ENCODE measurements at regions not wholly inside any gene's neighbourhood (a gene's known extent, or its start where the extent isn't known, plus 50 kb on each side); places are given as distances from the start of the nearest gene placed in this dataset.
"Not testable (repeated sequence)": the region's sequence is repeated elsewhere in the genome, so short reads cannot be mapped to it uniquely, and the experiment has no call there.

DNA sequence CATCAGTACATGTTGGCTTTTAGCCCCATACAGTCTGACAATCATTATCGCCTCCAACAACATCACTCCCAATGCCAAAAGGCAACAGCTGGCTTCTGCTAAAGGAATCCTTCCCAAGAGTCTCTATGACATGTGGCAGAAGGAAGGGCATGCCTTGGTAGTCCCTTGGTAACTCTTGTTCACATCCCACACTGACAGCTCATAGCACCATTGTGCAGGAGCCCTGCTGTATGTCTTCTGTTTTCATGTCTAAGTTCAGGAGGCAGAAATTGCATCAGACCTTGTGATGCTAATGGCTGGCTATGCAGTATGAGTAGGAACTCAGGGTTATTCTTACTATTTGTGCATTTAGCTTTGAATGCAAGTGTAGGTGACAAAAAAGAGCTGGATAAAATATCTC, 392.1 kb downstream of the PTH2R start:
- intact Hi-C loops (cut with micrococcal nuclease): no loop called here

- intact Hi-C loops (cut with micrococcal nuclease): no loop called here
Observed at GRCh38 chr2:208799397-208799796, 392.8 kb downstream of the PTH2R start.

DNA sequence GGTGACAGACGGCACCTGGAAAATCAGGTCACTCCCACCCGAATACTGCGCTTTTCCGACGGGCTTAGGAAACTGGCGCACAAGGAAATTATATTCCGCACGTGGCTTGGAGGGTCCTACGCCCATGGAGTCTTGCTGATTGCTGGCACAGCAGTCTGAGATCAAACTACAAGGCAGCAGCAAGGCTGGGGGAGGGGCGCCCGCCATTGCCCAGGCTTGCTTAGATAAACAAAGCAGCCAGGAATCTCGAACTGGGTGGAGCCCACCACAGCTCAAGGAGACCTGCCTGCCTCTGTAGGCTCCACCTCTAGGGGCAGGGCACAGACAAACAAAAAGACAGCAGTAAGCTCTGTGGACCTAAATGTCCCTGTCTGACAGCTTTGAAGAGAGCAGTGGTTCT, 394.3 kb downstream of the PTH2R start:
- intact Hi-C loops (cut with micrococcal nuclease): not testable (repeated sequence)

- intact Hi-C loops (cut with micrococcal nuclease): no loop called here
Observed at GRCh38 chr2:208807756-208808155, 401.2 kb downstream of the PTH2R start.

- intact Hi-C loops (cut with micrococcal nuclease): not testable (repeated sequence)
Observed at GRCh38 chr2:208811885-208812284, 405.3 kb downstream of the PTH2R start.

- intact Hi-C loops (cut with micrococcal nuclease): no loop called here
Observed at GRCh38 chr2:208819190-208819589, 412.6 kb downstream of the PTH2R start.

DNA sequence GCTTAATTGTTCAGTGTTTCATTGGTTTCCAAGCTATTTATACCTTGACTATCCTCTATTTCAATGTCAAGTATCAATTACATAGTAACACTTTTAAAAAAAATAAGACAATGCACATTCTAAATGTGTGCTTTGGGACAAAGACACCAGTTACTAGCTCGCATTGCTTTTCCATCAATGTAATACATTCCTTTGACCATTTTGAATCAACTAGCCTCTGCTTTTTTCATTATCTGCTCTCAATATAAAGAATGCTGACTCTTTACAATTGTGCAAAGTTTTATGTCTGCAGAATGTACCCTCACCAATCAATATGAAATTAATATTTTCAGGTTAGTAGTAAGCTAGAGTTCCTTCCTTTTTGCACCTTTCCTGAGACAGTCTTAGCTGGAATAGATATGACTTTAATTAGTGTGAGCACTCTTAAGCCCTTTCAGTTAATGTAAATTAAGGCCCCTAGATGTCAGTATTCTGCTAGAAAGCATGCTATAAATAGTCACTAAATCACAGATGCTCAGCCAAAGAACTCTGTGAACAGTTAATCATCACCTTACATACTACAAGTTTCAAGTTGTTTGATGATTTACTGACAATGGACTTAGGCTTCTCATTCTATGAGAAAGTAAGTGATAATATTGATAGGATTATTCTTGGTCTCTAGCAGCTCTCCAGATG, 413.6 kb downstream of the PTH2R start:
- intact Hi-C loops (cut with micrococcal nuclease): no loop called here

- intact Hi-C loops (cut with micrococcal nuclease): no loop called here
Observed at GRCh38 chr2:208827109-208827508, 420.5 kb downstream of the PTH2R start.

DNA sequence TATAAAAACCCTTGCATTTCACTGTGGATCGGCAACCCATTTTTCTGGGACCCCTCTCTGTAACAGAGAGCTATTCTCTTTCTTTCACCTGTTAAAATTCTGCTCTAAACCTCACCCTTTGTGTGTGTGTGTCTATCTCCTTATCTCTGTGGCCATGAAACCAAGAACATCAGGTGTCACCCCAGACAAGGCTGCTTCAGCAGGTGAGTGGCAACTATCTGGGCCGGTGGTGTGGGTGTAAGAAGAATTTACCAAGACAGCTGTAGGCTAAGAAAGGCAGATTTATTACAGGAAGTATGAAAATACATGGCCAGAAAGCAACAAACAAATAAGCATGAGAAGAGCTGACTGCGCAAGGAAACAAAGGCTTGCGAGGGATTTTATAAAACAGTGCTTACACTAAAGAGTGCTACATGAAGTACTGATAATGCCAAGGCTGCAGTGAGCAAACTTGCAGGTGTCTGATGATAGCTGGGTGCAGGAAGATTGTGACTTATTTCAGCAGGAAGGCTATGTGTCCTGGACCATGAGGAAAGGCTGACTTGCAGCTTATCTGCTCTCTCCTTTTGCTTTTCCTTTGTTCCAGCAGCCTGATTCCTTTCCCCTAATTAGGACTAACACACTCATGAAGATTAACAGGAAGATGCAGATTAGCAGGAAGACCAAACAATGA, 421.1 kb downstream of the PTH2R start:
- intact Hi-C loops (cut with micrococcal nuclease): no loop called here

DNA sequence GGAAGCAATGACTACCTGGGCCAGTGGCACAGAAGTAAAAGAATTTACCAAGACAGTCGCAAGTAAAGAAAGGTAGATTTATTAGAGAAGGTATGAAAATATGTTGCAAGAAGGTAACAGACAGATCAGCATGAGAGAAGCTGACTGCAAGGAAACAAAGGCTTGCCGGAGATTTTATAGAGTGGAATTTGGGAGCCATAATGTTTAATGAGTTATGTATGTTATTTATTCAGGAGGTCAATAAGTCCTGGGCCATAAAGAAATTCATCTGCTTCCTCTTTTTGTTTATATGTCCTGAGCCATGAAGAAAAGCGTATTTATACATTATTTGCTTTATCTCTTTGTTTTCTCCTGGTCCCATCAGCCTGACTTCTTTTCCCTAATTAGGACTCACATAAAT, 423.6 kb downstream of the PTH2R start:
- intact Hi-C loops (cut with micrococcal nuclease): no loop called here

DNA sequence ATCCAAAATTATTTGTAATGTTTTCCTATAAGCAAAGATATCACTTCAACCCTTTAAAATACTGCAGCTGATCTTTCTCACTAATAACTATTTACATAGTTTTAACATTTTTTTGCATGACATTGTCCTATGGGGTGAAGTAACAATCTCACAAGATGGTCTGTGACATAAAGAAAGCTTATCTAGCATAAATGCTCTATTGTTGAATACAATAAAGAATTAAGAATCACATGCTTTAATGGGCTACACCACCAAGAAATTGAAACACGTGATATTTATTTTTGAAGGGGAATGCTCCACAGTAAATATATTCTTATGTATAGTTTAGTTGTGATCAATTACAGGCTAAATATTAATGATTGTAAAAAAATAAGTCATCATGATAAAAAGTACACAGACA, 441.1 kb downstream of the PTH2R start:
- intact Hi-C loops (cut with micrococcal nuclease): no loop called here

DNA sequence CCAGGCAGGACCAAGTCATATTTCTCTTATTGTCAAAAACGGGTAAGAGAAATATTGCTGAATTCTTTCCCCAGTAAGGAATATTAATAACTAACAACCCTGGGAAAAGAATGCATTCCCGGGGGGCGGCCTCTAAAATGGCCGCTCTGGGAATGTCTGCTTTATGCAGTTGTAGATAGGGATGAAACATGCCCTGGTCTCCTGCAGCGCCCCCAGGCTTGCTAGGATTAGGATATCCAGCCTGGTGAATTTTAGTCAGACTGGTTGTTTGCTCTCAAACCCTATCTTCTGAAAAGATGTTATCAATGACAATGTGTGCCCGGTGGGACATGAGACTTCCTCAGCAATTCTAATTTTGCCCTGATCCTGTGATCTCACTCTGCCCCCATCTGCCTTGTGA, 448.1 kb downstream of the PTH2R start:
- intact Hi-C loops (cut with micrococcal nuclease): no loop called here

DNA sequence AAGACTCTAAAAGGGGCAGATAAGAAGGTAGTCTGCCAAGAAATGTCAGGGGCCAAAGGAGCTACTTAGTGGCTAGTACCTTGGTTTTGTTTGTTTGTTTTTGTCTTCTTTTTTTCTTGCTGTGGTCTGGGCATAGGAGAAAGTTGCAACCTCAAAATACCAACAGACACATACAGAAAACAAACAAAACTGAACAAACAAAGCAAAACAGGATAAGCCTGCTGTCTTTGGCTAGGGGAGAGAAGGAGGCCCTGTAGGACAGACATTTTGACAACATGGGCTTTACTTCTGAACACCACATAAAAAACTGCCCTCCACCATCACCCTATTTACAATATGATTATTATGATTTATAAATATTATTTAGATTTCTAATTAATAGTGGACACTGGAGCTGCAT, 460.8 kb downstream of the PTH2R start:
- intact Hi-C loops (cut with micrococcal nuclease): no loop called here

DNA sequence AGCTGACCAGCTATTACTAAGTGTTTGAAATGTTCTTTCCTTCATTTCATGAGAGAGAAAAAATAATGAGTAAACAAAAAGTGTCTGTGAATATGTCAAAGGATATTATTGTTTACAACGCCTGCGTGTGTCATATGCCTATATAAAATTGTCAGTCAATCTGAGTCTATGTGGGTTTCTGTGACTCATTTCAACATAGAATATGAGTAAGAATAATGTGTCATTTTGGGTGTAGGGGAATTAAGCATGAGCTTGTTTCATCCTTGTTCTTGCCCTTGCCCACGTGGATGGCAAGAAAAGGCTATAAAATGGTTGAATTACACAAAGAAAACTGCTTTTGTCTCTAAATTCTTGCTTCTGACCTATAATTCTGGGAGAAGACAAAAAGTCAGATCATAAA, 466.0 kb downstream of the PTH2R start:
- intact Hi-C loops (cut with micrococcal nuclease): no loop called here

DNA sequence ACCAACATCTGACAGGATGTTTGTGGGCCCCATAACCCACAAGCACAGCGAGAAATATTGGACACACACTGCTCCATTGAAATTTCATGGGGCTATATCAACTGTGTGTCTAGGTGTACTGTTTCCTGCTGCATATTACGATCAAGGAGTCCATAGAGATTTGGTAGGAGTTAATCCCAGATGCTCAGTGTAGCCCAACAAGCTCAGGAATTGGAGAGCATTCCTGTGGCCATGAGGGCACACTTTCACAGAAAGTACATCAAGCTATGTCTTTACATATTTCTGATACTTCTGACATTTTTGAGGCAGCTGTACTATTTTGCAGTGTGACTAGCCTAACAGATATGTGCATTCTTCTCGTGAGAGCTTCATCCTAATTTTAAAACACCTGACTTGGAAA, 473.1 kb downstream of the PTH2R start:
- intact Hi-C loops (cut with micrococcal nuclease): no loop called here

DNA sequence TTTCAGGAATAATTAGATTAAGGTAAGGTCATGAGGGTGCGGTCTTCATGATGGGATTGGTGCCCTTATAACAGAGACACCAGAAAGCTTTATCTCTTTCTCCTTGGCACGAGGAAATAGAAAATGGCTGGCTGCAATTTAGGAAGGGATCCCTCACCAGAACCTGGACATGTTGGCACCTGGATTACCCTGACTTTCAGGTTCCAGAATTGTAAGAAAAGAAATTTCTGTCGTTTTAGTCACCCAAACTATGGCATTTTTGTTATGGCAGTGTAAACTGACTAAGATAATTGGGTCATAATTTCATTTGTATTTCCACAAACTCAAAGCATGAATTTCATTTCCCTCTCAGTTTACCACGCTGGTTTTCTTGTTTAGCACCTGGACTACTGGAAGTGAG, 473.6 kb downstream of the PTH2R start:
- intact Hi-C loops (cut with micrococcal nuclease): no loop called here

- intact Hi-C loops (cut with micrococcal nuclease): no loop called here
Observed at GRCh38 chr2:208890486-208890885, 483.9 kb downstream of the PTH2R start.

- intact Hi-C loops (cut with micrococcal nuclease): no loop called here
Observed at GRCh38 chr2:208892203-208892602, 485.6 kb downstream of the PTH2R start.

GRCh38 chr2:208906330-208906729, 499.7 kb downstream of the PTH2R start:
- intact Hi-C loops (cut with micrococcal nuclease): no loop called here

DNA sequence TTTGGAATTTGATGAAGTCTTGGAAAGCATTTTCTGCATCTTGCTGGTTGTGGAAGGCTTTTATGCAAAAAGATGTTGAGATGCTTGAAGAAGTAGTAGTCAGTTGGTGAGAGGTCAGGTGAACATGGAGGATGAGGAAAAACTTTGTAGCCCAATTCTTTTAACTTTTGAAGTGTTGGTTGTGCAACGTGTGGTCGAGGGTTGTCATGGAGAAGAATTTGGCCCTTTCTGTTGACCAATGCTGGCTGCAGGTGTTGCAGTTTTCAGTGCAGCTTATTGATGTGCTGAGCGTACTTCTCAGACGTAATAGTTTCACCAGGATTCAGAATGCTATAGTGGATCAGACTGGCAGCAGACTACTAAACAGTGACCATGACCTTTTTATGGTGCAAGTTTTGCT, 508.4 kb upstream of the MAP2 start:
- intact Hi-C loops (cut with micrococcal nuclease): no loop called here

GRCh38 chr2:208916881-208917280, 507.0 kb upstream of the MAP2 start:
- intact Hi-C loops (cut with micrococcal nuclease): no loop called here

GRCh38 chr2:208921358-208921757, 502.5 kb upstream of the MAP2 start:
- intact Hi-C loops (cut with micrococcal nuclease): not testable (repeated sequence)

- intact Hi-C loops (cut with micrococcal nuclease): no loop called here
Observed at GRCh38 chr2:208927867-208928266, 496.0 kb upstream of the MAP2 start.
